Urothelium cell line (cell line): ENCODE measurements at regions not wholly inside any gene's neighbourhood (a gene's known extent, or its start where the extent isn't known, plus 50 kb on each side); places are given as distances from the start of the nearest gene placed in this dataset.
"Not testable (repeated sequence)": the region's sequence is repeated elsewhere in the genome, so short reads cannot be mapped to it uniquely, and the experiment has no call there.

Source experiments
- DNase-seq: peaks from one replicate; pipeline ENCODE4 v3.0.0; 2011; ENCODE audit warnings: low spot score, mixed read lengths
- FAIRE-seq: peaks from 2 replicates; lab custom pipeline; 2011; peaks lifted over from hg19 to GRCh38; lab: Jason Lieb, UNC

- no peak for FAIRE-seq
These were observed 98.3 kb upstream of the FAM13C start for GRCh38 chr10:59460601-59461000.

GRCh38 chr10:59456199-59456598 lies 93.8 kb upstream of the FAM13C start:
- DNase-seq, result no peak
- no peak for FAIRE-seq

More at GRCh38 chr10:59460601-59461000, 98.3 kb upstream of the FAM13C start:
- DNase-seq, result no peak

DNA sequence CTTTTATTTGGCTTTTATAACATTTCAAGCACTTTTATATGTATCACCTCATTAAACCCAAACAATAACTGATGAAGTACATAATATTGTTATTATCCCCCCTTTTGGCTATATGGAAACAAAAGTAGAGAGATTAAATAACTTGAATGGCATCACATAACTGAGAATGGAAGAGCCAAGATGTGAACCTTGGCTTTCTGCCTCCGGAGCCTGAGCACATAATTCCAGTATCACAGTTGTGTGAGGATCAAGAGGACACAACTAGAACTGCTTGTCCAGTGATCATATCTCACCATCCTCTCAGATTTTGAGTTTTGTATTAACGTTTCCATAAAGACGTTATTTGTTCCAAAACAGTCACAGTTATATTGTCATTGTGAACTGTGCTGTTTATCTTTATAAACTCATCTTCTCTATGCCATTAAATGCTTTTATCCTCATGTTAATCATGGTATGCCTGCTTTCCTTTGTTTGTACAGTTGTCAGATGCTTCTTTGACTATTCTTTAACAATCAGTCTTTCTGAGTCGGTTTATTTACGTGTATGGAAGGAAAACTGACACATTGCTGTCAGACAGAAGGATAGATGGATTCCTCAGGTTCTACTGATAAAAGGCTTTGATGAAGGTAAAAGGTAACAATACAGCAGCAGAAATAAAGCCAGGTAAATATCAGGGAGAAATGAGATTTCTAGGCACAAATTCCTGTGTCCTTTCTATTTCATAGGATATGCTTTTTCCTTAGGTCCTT lies 92.0 kb upstream of the FAM13C start:
- FAIRE-seq (no peak), DNase-seq (no peak)

- FAIRE-seq (no peak), DNase-seq (no peak)
These were observed 86.3 kb upstream of the FAM13C start for GRCh38 chr10:59448616-59449015.

DNA sequence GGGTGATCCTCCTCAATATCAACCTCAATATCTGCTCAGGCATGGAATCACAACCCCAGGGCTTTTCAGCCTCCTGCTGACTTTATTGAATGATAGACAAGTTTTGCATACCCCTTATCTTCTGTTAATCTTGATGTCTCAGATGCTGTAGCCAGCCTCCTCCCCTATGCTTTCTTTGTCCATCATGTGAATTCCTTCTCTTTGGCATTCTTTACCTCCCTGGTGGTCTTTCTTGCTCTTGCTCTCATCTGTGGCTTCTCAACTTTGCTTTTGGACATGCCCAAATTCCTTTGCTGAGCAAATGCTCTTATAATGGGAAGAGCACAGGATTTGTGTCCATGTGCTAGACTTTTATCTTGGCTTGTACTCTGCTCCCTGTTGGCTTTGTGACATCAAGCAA lies 73.4 kb upstream of the FAM13C start:
- FAIRE-seq, result no peak
- DNase-seq, result no peak

- peak; percentile 35 for DNase-seq
- no peak for FAIRE-seq
These were observed 72.3 kb upstream of the FAM13C start for GRCh38 chr10:59434463-59435321.

- FAIRE-seq, result no peak
These were observed 71.5 kb upstream of the FAM13C start for GRCh38 chr10:59433720-59434428.

GRCh38 chr10:59432207-59432900 lies 70.0 kb upstream of the FAM13C start:
- FAIRE-seq, result no peak
- peak; percentile 43 for DNase-seq

More at GRCh38 chr10:59433720-59434428, 71.5 kb upstream of the FAM13C start:
- DNase-seq, result peak; percentile 14

GRCh38 chr10:59413795-59414194 lies 51.4 kb upstream of the FAM13C start:
- FAIRE-seq, DNase-seq: not testable (repeated sequence)
